GM12872 (cell line): ENCODE measurements at regions not wholly inside any gene's neighbourhood (a gene's known extent, or its start where the extent isn't known, plus 50 kb on each side); places are given as distances from the start of the nearest gene placed in this dataset.

Source experiments
- CTCF ChIP-seq: IDR thresholded peaks from 3 replicates; pipeline ENCODE4 v1.5.1; 2011; ENCODE audit warnings: low read depth, mild to moderate bottlenecking, low read length, moderate library complexity; ENCODE audit not compliant: insufficient read depth

- TF ChIP-seq CTCF, result no peak
These were observed 1350.4 kb downstream of the AMY1C start for GRCh38 chr1:105100102-105100501.

DNA sequence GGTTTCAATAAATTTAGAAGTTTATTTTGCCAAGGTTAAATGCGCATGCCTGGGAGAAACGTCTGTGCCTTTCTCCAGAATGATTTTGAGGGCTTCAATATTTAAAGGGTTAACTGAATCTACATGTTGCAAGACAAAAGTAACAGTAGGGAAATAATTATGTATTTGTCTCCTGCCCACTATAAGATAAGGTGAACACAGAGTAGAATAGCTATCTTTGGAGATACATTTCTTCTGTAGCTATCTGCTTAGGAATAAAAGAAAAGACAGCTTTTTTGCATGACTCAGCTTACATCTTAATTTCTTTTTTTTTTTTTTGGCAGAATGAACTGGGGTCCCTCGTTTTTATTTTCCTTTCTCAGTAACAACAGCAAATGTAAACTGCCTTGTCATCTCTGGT lies 1351.6 kb downstream of the AMY1C start:
- TF ChIP-seq CTCF, result no peak

DNA sequence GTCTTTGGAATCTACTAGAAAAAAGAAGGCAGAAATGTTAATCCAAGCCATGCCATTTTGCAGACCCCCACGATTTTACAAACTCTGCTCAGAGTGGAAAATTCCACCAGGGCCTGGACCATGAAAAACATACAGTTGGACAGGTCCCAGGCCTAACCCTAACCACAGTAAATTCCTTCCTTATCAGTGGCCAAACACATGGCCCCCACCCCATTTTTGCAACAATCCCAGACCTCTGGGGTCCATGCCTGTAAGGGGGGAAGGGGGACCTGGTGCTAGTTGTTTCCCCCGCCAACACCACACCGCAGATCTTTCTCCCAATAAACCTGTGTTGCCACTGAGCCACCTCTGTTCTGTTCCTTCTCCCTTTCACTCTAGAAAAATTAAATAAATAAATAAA lies 1352.7 kb downstream of the AMY1C start:
- TF ChIP-seq CTCF, result no peak

DNA sequence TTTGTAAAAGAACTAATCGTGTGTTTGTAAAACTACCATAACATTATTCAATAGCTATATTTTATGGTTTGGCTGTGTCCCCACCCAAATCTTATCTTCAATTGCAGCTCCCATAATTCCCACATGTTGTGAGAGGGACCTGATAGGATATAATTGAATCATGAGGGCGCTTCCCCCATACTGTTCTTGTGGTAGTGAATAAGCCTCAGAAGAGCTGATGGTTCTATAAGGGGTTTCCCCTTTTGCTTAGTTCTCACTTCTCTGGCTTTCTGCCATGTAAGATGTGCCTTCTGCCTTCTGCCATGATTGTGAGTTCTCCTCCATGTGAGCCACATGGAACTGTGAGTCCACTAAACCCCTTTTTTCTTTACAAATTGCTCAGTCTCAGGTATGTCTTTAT lies 1372.3 kb downstream of the AMY1C start:
- TF ChIP-seq CTCF, result no peak

DNA sequence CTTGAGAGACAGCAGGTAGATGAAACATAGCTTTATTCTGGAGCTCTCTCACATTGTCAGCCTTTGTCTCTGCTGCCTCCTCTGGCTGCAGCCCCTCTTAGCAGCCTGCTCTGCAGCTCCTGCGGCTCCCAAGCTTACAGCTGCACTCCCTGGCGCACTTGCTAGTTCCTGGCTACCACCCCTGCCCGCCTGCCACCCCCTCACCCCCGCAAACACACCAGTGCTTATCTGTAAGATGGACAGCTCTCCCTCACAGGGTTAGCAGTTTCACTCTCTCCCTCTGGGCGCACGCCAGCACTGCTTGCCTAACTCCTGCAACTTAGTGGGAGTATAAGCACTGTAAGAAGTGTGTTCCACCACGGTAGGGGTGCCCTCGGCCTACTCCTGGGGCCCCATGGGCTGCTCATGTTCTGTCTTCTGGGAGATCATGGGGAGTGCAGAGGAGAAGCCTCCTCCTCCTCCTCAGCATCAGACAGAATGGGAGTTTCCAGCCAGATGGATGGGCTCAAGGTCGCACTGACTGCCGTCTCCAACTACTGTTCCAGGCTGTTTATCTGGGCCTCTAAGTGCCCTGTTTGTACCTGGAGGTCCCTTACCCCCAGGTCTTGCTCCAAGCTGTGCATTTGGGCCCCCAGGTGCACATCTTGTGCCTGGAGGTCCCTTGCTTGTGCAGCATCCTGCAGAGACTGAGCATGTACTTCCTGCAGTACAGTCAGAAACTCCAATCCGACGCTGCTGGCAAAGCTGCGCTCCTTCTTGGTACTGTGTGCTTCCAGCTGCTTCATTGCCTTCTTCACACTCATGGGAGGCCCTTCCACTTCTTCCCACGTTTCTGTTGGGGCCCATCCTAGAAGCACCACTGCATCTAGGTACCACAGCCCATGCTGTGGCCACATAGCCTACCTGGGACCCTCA lies 1388.1 kb downstream of the AMY1C start:
- TF ChIP-seq CTCF, result peak; percentile 60

DNA sequence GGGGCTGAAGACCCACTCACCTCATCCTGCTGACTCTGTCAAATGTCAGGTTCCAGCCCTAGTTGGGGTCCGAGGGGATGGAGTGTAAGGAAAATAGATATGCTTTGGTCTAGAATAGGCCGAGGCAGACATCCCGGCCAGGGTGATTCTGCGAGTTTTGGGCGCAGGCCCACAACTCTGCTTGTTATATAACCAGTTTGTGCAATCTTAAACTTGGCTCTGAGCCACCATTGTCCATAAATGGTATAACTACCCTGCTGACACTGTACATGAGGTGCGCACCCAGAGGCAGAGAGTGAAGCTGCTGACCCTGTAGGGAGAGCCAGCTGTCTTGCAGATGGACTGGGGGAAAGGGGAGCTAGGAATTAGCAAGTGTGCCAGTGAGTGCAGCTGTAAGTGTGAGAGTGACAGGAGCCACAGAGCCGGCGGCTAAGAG lies 1388.8 kb downstream of the AMY1C start:
- TF ChIP-seq CTCF, result no peak

DNA sequence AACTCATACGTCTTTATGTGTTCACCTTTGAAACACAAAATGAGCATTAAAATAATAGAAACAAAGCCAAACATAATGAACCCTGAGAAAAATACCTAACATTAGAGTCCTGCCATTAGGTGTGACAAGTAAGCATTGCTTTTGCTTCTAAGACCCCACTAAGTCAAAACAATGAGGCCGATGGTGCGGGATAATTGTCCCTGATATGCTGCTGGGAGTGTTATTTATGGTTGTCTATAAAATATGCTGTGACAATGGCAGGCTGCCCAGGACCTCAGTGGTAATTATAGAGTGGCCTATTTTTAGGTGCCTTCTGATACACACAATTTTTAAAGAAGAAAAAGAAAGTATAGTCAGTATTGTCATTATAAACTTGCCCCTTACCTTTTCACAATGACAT lies 1423.1 kb downstream of the AMY1C start:
- no peak for TF ChIP-seq CTCF
